ENCODE measurements at regions not wholly inside any gene's neighbourhood (a gene's known extent, or its start where the extent isn't known, plus 50 kb on each side); places are given as distances from the start of the nearest gene placed in this dataset.
"Not testable (repeated sequence)": the region's sequence is repeated elsewhere in the genome, so short reads cannot be mapped to it uniquely, and the experiment has no call there.

GRCh38 chr3:198096015-198096414 is 136.0 kb downstream of the LMLN start:
- Mint-ChIP-seq H3K27me3 (ENCODE audit: insufficient read depth, low read depth) (no peaks in the 10 kb centered on the region), H3K4me3 (no peak overlapping the region), H3K27ac (no peak overlapping the region), H3K9me3 (no peaks in the 10 kb centered on the region), H3K4me1 (no peaks in the 10 kb centered on the region), H3K36me3 (no peaks in the 10 kb centered on the region)
- no peaks in the 10 kb centered on the region for H3K79me2 ChIP-seq (ENCODE audit: low read depth)
- H3K4me2 ChIP-seq = no peak overlapping the region
- no peak overlapping the region for H2AFZ ChIP-seq (replicated peaks)
- H4K20me1 ChIP-seq (ENCODE audit: low read depth) = no peaks in the 10 kb centered on the region
- H3K4me1 ChIP-seq = peaks cover 4% of the 10 kb centered on the region
- H3K9ac ChIP-seq = no peak overlapping the region
- no peak for TF ChIP-seq CTCF (IDR thresholded peaks at IDR 0.05)
- TF ChIP-seq EZH2phosphoT487 (IDR thresholded peaks at IDR 0.05) = no peak
- TF ChIP-seq EZH2 (IDR thresholded peaks at IDR 0.05) = no peak
- no peak overlapping the region for H3K4me3 ChIP-seq
- no peaks in the 10 kb centered on the region for H3K36me3 ChIP-seq
- H3F3A ChIP-seq (ENCODE audit: low read depth) = no peaks in the 10 kb centered on the region
- no peak overlapping the region for H3K27ac ChIP-seq
- peaks cover 50% of the 10 kb centered on the region for H3K27me3 ChIP-seq
- DNase-seq (ENCODE audit: low spot score) = no peak
- no peaks in the 10 kb centered on the region for H3K9me3 ChIP-seq (ENCODE audit: low read depth)

- H3K79me2 ChIP-seq (ENCODE audit: low read depth) = no peaks in the 10 kb centered on the region
- H4K20me1 ChIP-seq (ENCODE audit: low read depth) = no peaks in the 10 kb centered on the region
- Mint-ChIP-seq H3K27me3 (ENCODE audit: insufficient read depth, low read depth) (no peaks in the 10 kb centered on the region), H3K27ac (no peak overlapping the region), H3K36me3 (no peaks in the 10 kb centered on the region), H3K4me1 (no peaks in the 10 kb centered on the region), H3K4me3 (no peak overlapping the region), H3K9me3 (no peaks in the 10 kb centered on the region)
- H2AFZ ChIP-seq (replicated peaks) = no peak overlapping the region
- no peak overlapping the region for H3K4me3 ChIP-seq
- DNase-seq (ENCODE audit: low spot score) = no peak
- no peak overlapping the region for H3K4me2 ChIP-seq
- H3K9ac ChIP-seq = no peak overlapping the region
- no peak overlapping the region for H3K27ac ChIP-seq
- no peaks in the 10 kb centered on the region for H3F3A ChIP-seq (ENCODE audit: low read depth)
- H3K9me3 ChIP-seq (ENCODE audit: low read depth) = no peaks in the 10 kb centered on the region
- no peak for TF ChIP-seq EZH2 (IDR thresholded peaks at IDR 0.05)
- TF ChIP-seq CTCF (IDR thresholded peaks at IDR 0.05) = no peak
- no peak for TF ChIP-seq EZH2phosphoT487 (IDR thresholded peaks at IDR 0.05)
- H3K4me1 ChIP-seq = peaks cover 4% of the 10 kb centered on the region
- H3K36me3 ChIP-seq = no peaks in the 10 kb centered on the region
- peaks cover 40% of the 10 kb centered on the region for H3K27me3 ChIP-seq
These were observed 137.0 kb downstream of the LMLN start for GRCh38 chr3:198097048-198097447.

DNA sequence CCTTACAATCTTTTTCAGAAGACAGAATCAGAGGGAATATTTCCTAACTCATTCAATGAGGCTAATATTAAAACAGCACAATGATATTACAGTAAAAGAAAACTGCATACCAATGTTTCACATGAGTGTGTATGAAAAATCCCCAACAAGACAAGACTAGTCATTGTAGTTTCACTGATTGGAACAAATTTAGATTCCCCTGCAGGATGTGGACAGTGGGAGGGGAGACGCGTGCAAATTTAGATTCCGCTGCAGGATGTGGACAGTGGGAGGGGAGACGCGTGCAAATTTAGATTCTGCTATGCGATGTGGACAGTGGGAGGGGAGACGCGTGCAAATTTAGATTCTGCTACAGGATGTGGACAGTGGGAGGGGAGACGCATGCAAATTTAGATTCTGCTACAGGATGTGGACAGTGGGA is 138.7 kb downstream of the LMLN start:
- H2AFZ ChIP-seq (replicated peaks); H3K27ac Mint-ChIP-seq; H3F3A ChIP-seq (ENCODE audit: low read depth); H3K4me3 Mint-ChIP-seq; H3K79me2 ChIP-seq (ENCODE audit: low read depth); H3K9ac ChIP-seq; H4K20me1 ChIP-seq (ENCODE audit: low read depth); H3K36me3 Mint-ChIP-seq; H3K36me3 ChIP-seq; H3K4me1 Mint-ChIP-seq; H3K4me3 ChIP-seq; H3K27me3 Mint-ChIP-seq (ENCODE audit: insufficient read depth, low read depth); DNase-seq (ENCODE audit: low spot score); H3K4me1 ChIP-seq; H3K27ac ChIP-seq; H3K9me3 ChIP-seq (ENCODE audit: low read depth); H3K9me3 Mint-ChIP-seq; H3K4me2 ChIP-seq: not testable (repeated sequence)
- H3K27me3 ChIP-seq = peaks cover 27% of the 10 kb centered on the region

- not testable (repeated sequence) for H3K36me3 Mint-ChIP-seq; DNase-seq (ENCODE audit: low spot score); H3K27me3 Mint-ChIP-seq (ENCODE audit: insufficient read depth, low read depth); H3K4me3 Mint-ChIP-seq; H3K9me3 Mint-ChIP-seq; H3K4me2 ChIP-seq; H3K27ac ChIP-seq; H3K9me3 ChIP-seq (ENCODE audit: low read depth); H3K27me3 ChIP-seq; H3K79me2 ChIP-seq (ENCODE audit: low read depth); H3K36me3 ChIP-seq; H3K4me1 ChIP-seq; H3K4me1 Mint-ChIP-seq; H3K9ac ChIP-seq; H4K20me1 ChIP-seq (ENCODE audit: low read depth); H3F3A ChIP-seq (ENCODE audit: low read depth); H3K27ac Mint-ChIP-seq; H3K4me3 ChIP-seq; H2AFZ ChIP-seq (replicated peaks)
These were observed 143.1 kb downstream of the LMLN start for GRCh38 chr3:198103070-198103469.

Measured in neural progenitor cell (in vitro differentiated cells).